Colonic mucosa (tissue), 4 donors: ENCODE measurements at regions not wholly inside any gene's neighbourhood (a gene's known extent, or its start where the extent isn't known, plus 50 kb on each side); places are given as distances from the start of the nearest gene placed in this dataset.
"Not testable (repeated sequence)": the region's sequence is repeated elsewhere in the genome, so short reads cannot be mapped to it uniquely, and the experiment has no call there.

ENCODE experiments used
- DNase-seq: peaks from one replicate; pipeline ENCODE4 v3.0.0-alpha.2; 2020
- H3K27ac ChIP-seq: fragments of 200-600 bp; one replicate; pipeline ENCODE4 v1.8.0; 2021
- H3K27me3 ChIP-seq: fragments of 200-600 bp; one replicate; pipeline ENCODE4 v1.8.0; 2021
- H3K36me3 ChIP-seq: fragments of 200-600 bp; one replicate; pipeline ENCODE4 v1.8.0; 2021
- H3K4me1 ChIP-seq: fragments of 200-600 bp; one replicate; pipeline ENCODE4 v1.8.0; 2021; ENCODE audit warnings: mild to moderate bottlenecking
- H3K4me3 ChIP-seq: fragments of 200-600 bp; one replicate; pipeline ENCODE4 v1.8.0; 2021
- H3K9ac ChIP-seq, 2 donors: one replicate each; pipeline ENCODE4 v1.7.0; 2013; ENCODE audit warnings: control low read depth in 2 of 2, low read depth in 2 of 2, low read length in 2 of 2
- H3K9me3 ChIP-seq: fragments of 200-600 bp; one replicate; pipeline ENCODE4 v1.8.0; 2021
- intact Hi-C: fragments of 100-400 bp; cut with DNase I; formaldehyde crosslinking; loops from one replicate; pipeline ENCODE4 v1.14.1; 2022
- donor health status: healthy.
- donor health status: DM: no; HTN: no; CAD: no.
- donor health status: DM: no; HTN: no; CAD: no.

GRCh38 chr11:67940440-67940839 lies 63.5 kb downstream of the UNC93B1 start:
- H3K27ac ChIP-seq, H3K9me3 ChIP-seq, intact Hi-C loops, H3K4me3 ChIP-seq, H3K36me3 ChIP-seq, H3K4me1 ChIP-seq, H3K27me3 ChIP-seq, DNase-seq, H3K9ac ChIP-seq: not testable (repeated sequence)

- intact Hi-C loops, H3K27ac ChIP-seq, DNase-seq, H3K4me1 ChIP-seq, H3K36me3 ChIP-seq, H3K4me3 ChIP-seq, H3K27me3 ChIP-seq, H3K9ac ChIP-seq, H3K9me3 ChIP-seq: not testable (repeated sequence)
These were observed 64.9 kb downstream of the UNC93B1 start for GRCh38 chr11:67938964-67939363.

GRCh38 chr11:67938371-67938770 lies 65.5 kb downstream of the UNC93B1 start:
- DNase-seq, H3K9me3 ChIP-seq, H3K9ac ChIP-seq, H3K27me3 ChIP-seq, H3K36me3 ChIP-seq, H3K27ac ChIP-seq, H3K4me1 ChIP-seq, H3K4me3 ChIP-seq, intact Hi-C loops: not testable (repeated sequence)

GRCh38 chr11:67923565-67923964 lies 80.3 kb downstream of the UNC93B1 start:
- intact Hi-C loops, result not testable (repeated sequence)

GRCh38 chr11:67920546-67920945 lies 83.4 kb downstream of the UNC93B1 start:
- H3K9ac ChIP-seq, intact Hi-C loops, H3K4me1 ChIP-seq, DNase-seq, H3K9me3 ChIP-seq, H3K27ac ChIP-seq, H3K27me3 ChIP-seq, H3K36me3 ChIP-seq, H3K4me3 ChIP-seq: not testable (repeated sequence)

More at GRCh38 chr11:67923565-67923964, 80.3 kb downstream of the UNC93B1 start:
- H3K9me3 ChIP-seq, H3K4me1 ChIP-seq, DNase-seq, H3K36me3 ChIP-seq, H3K27ac ChIP-seq, H3K27me3 ChIP-seq, H3K4me3 ChIP-seq, H3K9ac ChIP-seq: not testable (repeated sequence)

- H3K27me3 ChIP-seq, H3K9me3 ChIP-seq, H3K9ac ChIP-seq, H3K4me3 ChIP-seq, DNase-seq, H3K27ac ChIP-seq, H3K36me3 ChIP-seq, intact Hi-C loops, H3K4me1 ChIP-seq: not testable (repeated sequence)
These were observed 91.7 kb downstream of the UNC93B1 start for GRCh38 chr11:67912184-67912583.

GRCh38 chr11:67911211-67911610 lies 92.7 kb downstream of the UNC93B1 start:
- H3K27me3 ChIP-seq, H3K27ac ChIP-seq, H3K9ac ChIP-seq, H3K9me3 ChIP-seq, H3K4me3 ChIP-seq, DNase-seq, intact Hi-C loops, H3K36me3 ChIP-seq, H3K4me1 ChIP-seq: not testable (repeated sequence)

- H3K9ac ChIP-seq, H3K36me3 ChIP-seq, H3K4me1 ChIP-seq, H3K27ac ChIP-seq, H3K4me3 ChIP-seq, intact Hi-C loops, DNase-seq, H3K27me3 ChIP-seq, H3K9me3 ChIP-seq: not testable (repeated sequence)
These were observed 93.1 kb downstream of the UNC93B1 start for GRCh38 chr11:67910803-67911202.

GRCh38 chr11:67906969-67907368 lies 96.9 kb downstream of the UNC93B1 start:
- H3K27ac ChIP-seq, H3K4me3 ChIP-seq, H3K9me3 ChIP-seq, H3K27me3 ChIP-seq, H3K36me3 ChIP-seq, H3K4me1 ChIP-seq, DNase-seq, intact Hi-C loops, H3K9ac ChIP-seq: not testable (repeated sequence)

- intact Hi-C loops, H3K4me3 ChIP-seq, H3K9ac ChIP-seq, H3K9me3 ChIP-seq, H3K36me3 ChIP-seq, DNase-seq, H3K27me3 ChIP-seq, H3K27ac ChIP-seq, H3K4me1 ChIP-seq: not testable (repeated sequence)
These were observed 104.4 kb downstream of the UNC93B1 start for GRCh38 chr11:67899462-67899861.

- H3K27me3 ChIP-seq, H3K4me3 ChIP-seq, DNase-seq, intact Hi-C loops, H3K36me3 ChIP-seq, H3K9ac ChIP-seq, H3K27ac ChIP-seq, H3K4me1 ChIP-seq, H3K9me3 ChIP-seq: not testable (repeated sequence)
These were observed 110.4 kb downstream of the UNC93B1 start for GRCh38 chr11:67893487-67893886.

- H3K9me3 ChIP-seq, H3K36me3 ChIP-seq, H3K4me1 ChIP-seq, DNase-seq, intact Hi-C loops, H3K9ac ChIP-seq, H3K4me3 ChIP-seq, H3K27me3 ChIP-seq, H3K27ac ChIP-seq: not testable (repeated sequence)
These were observed 114.3 kb downstream of the UNC93B1 start for GRCh38 chr11:67889646-67890045.

- H3K9ac ChIP-seq, H3K4me1 ChIP-seq, intact Hi-C loops, H3K27me3 ChIP-seq, DNase-seq, H3K27ac ChIP-seq, H3K9me3 ChIP-seq, H3K4me3 ChIP-seq, H3K36me3 ChIP-seq: not testable (repeated sequence)
These were observed 115.8 kb downstream of the UNC93B1 start for GRCh38 chr11:67888056-67888455.

- H3K27ac ChIP-seq, H3K27me3 ChIP-seq, intact Hi-C loops, H3K9me3 ChIP-seq, DNase-seq, H3K4me1 ChIP-seq, H3K9ac ChIP-seq, H3K36me3 ChIP-seq: not testable (repeated sequence)
- H3K4me3 ChIP-seq, result peak overlapping the region; percentile 4
These were observed 117.2 kb downstream of the UNC93B1 start for GRCh38 chr11:67886672-67887071.
